ENCODE measurements at regions not wholly inside any gene's neighbourhood (a gene's known extent, or its start where the extent isn't known, plus 50 kb on each side); places are given as distances from the start of the nearest gene placed in this dataset.

- TF ChIP-seq EP300 (IDR thresholded peaks at IDR 0.05; ENCODE audit: borderline replicate concordance in 1 of 2, control insufficient read depth in 1 of 2, low read depth in 2 of 2, low read length in 2 of 2) (no peak), PML (IDR thresholded peaks at IDR 0.05; ENCODE audit: low read length) (no peak), SUZ12 (IDR thresholded peaks at IDR 0.05; ENCODE audit: unreplicated experiment) (no peak), SIN3A (IDR thresholded peaks at IDR 0.05; ENCODE audit: low read depth, low read length) (no peak), RAD51 (IDR thresholded peaks at IDR 0.05) (no peak), CUX1 (IDR thresholded peaks at IDR 0.05; ENCODE audit: insufficient replicate concordance, low read depth, low read length) (no peak), POLR2AphosphoS5 (IDR thresholded peaks at IDR 0.05; ENCODE audit: low read length) (no peak), POLR2A (IDR thresholded peaks at IDR 0.05; ENCODE audit: low read depth, low read length) (no peak)
Measured at GRCh38 chr15:99514306-99514705, 51.5 kb upstream of the MEF2A start.
